H9 (cell line): ENCODE measurements at regions not wholly inside any gene's neighbourhood (a gene's known extent, or its start where the extent isn't known, plus 50 kb on each side); places are given as distances from the start of the nearest gene placed in this dataset.

Experiments
- DNase-seq: peaks from one replicate; pipeline ENCODE4 v3.0.0-alpha.2; 2017
- H2AFZ ChIP-seq: one replicate; pipeline ENCODE4 v1.6.1; 2013; ENCODE audit warnings: mild to moderate bottlenecking, low read length, control low read depth, moderate library complexity
- H2AK5ac ChIP-seq: 2 replicates; pipeline ENCODE4 v1.6.1; 2013; ENCODE audit warnings: low read length, control low read depth, mixed read lengths; ENCODE audit not compliant: insufficient read length
- H2BK120ac ChIP-seq: one replicate; pipeline ENCODE4 v1.6.1; 2013; ENCODE audit warnings: low read depth, mild to moderate bottlenecking, low read length, control low read depth, inconsistent platforms; ENCODE audit not compliant: poor library complexity, severe bottlenecking
- H2BK12ac ChIP-seq: 2 replicates; pipeline ENCODE4 v1.6.1; 2013; ENCODE audit warnings: low read length, control low read depth, mixed read lengths, low read depth; ENCODE audit not compliant: insufficient read length
- H2BK15ac ChIP-seq: 2 replicates; pipeline ENCODE4 v1.6.1; 2013; ENCODE audit warnings: low read depth, low read length, control low read depth
- H2BK20ac ChIP-seq: one replicate; pipeline ENCODE4 v1.6.1; 2013; ENCODE audit warnings: low read depth, mild to moderate bottlenecking, low read length, control low read depth, inconsistent platforms; ENCODE audit not compliant: poor library complexity, severe bottlenecking
- H2BK5ac ChIP-seq: 2 replicates; pipeline ENCODE4 v1.6.1; 2013; ENCODE audit warnings: low read length, control low read depth, mixed read lengths; ENCODE audit not compliant: insufficient read length
- H3K14ac ChIP-seq: 2 replicates; pipeline ENCODE4 v1.6.1; 2013; ENCODE audit warnings: low read length, control low read depth; ENCODE audit not compliant: insufficient read depth
- H3K18ac ChIP-seq: 2 replicates; pipeline ENCODE4 v1.6.1; 2013; ENCODE audit warnings: low read depth, mild to moderate bottlenecking, mixed read lengths, low read length, control low read depth; ENCODE audit not compliant: insufficient read length
- H3K23ac ChIP-seq: 2 replicates; pipeline ENCODE4 v1.6.1; 2013; ENCODE audit warnings: low read length, control low read depth, mixed read lengths, low read depth; ENCODE audit not compliant: insufficient read length
- H3K23me2 ChIP-seq: 2 replicates; pipeline ENCODE4 v1.6.1; 2013; ENCODE audit warnings: low read depth, mild to moderate bottlenecking, mixed read lengths, low read length, control low read depth; ENCODE audit not compliant: insufficient read length, poor library complexity, severe bottlenecking
- H3K27ac ChIP-seq: 2 replicates; pipeline ENCODE4 v1.5.1; 2013; ENCODE audit warnings: low read length, control low read depth, mixed read lengths, low read depth; ENCODE audit not compliant: insufficient read length
- H3K27me3 ChIP-seq: 2 replicates; pipeline ENCODE4 v1.6.1; 2013; ENCODE audit warnings: low read length, control low read depth, inconsistent platforms; ENCODE audit not compliant: insufficient read depth
- H3K4ac ChIP-seq: 2 replicates; pipeline ENCODE4 v1.6.1; 2013; ENCODE audit warnings: low read depth, mild to moderate bottlenecking, control low read depth, inconsistent platforms, low read length, moderate library complexity
- H3K4me1 ChIP-seq: 2 replicates; pipeline ENCODE4 v1.6.1; 2013; ENCODE audit warnings: low read length, control low read depth, inconsistent platforms; ENCODE audit not compliant: insufficient read depth
- H3K4me2 ChIP-seq: 2 replicates; pipeline ENCODE4 v1.6.1; 2013; ENCODE audit warnings: low read length, control low read depth, mixed read lengths; ENCODE audit not compliant: insufficient read length, insufficient read depth
- H3K56ac ChIP-seq: 2 replicates; pipeline ENCODE4 v1.6.1; 2013; ENCODE audit warnings: low read depth, mild to moderate bottlenecking, mixed read lengths, low read length, control low read depth; ENCODE audit not compliant: insufficient read length
- H3K79me1 ChIP-seq: 2 replicates; pipeline ENCODE4 v1.6.1; 2013; ENCODE audit warnings: low read depth, mild to moderate bottlenecking, moderate library complexity, low read length, control low read depth, inconsistent platforms; ENCODE audit not compliant: insufficient read depth, poor library complexity, severe bottlenecking
- H3K79me2 ChIP-seq: 2 replicates; pipeline ENCODE4 v1.6.1; 2013; ENCODE audit warnings: low read length, control low read depth, inconsistent platforms; ENCODE audit not compliant: insufficient read depth
- H3K9ac ChIP-seq: 2 replicates; pipeline ENCODE4 v1.6.1; 2013; ENCODE audit warnings: low read length, control low read depth, mixed read lengths; ENCODE audit not compliant: insufficient read length; ENCODE audit errors: extremely low read depth
- H3K9me3 ChIP-seq: one replicate; pipeline ENCODE4 v1.6.1; 2013; ENCODE audit warnings: low read depth, low read length, inconsistent platforms; ENCODE audit not compliant: control insufficient read depth
- H3T11ph ChIP-seq: one replicate; pipeline ENCODE4 v1.6.1; 2013; ENCODE audit warnings: mild to moderate bottlenecking, low read length, control low read depth, inconsistent platforms
- H4K20me1 ChIP-seq: one replicate; pipeline ENCODE4 v1.6.1; 2013; ENCODE audit not compliant: control insufficient read depth, insufficient read length, insufficient read depth
- H4K5ac ChIP-seq: 2 replicates; pipeline ENCODE4 v1.6.1; 2013; ENCODE audit warnings: low read depth, mild to moderate bottlenecking, mixed read lengths, low read length, control low read depth; ENCODE audit not compliant: insufficient read length
- H4K8ac ChIP-seq: replicated peaks from 2 replicates; pipeline ENCODE4 v1.6.1; 2013; ENCODE audit warnings: low read length, control low read depth, mixed read lengths, low read depth; ENCODE audit not compliant: insufficient read length
- H4K91ac ChIP-seq: 2 replicates; pipeline ENCODE4 v1.6.1; 2013; ENCODE audit warnings: low read depth, mild to moderate bottlenecking, moderate library complexity, mixed read lengths, low read length, control low read depth; ENCODE audit not compliant: insufficient read length
- H3K27ac Mint-ChIP-seq, 3 experiments: 2 replicates in 2 of 3; 3 replicates in 1 of 3; pipeline ENCODE4 v1.8.0; 2020 to 2021; ENCODE audit warnings: mixed read lengths in 3 of 3, mild to moderate bottlenecking in 1 of 3, moderate library complexity in 1 of 3
- H3K27me3 Mint-ChIP-seq: 2 replicates; pipeline ENCODE4 v1.8.0; 2021; ENCODE audit warnings: low read depth, mild to moderate bottlenecking, moderate library complexity, mixed read lengths
- H3K36me3 Mint-ChIP-seq, 3 experiments: 2 replicates in 2 of 3; 3 replicates in 1 of 3; pipeline ENCODE4 v1.8.0; 2020 to 2021; ENCODE audit warnings: low read depth in 3 of 3, mixed read lengths in 3 of 3; ENCODE audit not compliant: insufficient read depth in 1 of 3
- H3K4me1 Mint-ChIP-seq, 2 experiments: 2 replicates each; pipeline ENCODE4 v1.8.0; 2020; ENCODE audit warnings: mixed read lengths in 2 of 2
- H3K4me3 Mint-ChIP-seq, 2 experiments: 2 replicates in 1 of 2; 3 replicates in 1 of 2; pipeline ENCODE4 v1.8.0; 2020 to 2021; ENCODE audit warnings: mild to moderate bottlenecking in 2 of 2, mixed read lengths in 2 of 2, moderate library complexity in 1 of 2
- H3K9me3 Mint-ChIP-seq, 2 experiments: 2 replicates in 1 of 2; 3 replicates in 1 of 2; pipeline ENCODE4 v1.8.0; 2020; ENCODE audit warnings: mild to moderate bottlenecking in 2 of 2, mixed read lengths in 2 of 2, moderate library complexity in 1 of 2
- CTCF ChIP-seq: fragments of 200-600 bp; sonication (generic); conservative IDR thresholded peaks from 3 replicates; pipeline ENCODE4 v1.8.0; 2021; ENCODE audit warnings: antibody characterized with exemption, mild to moderate bottlenecking
- WGBS: extraction: QIAGEN DNeasy Blood & Tissue Kit; methylation state at CpG from one replicate; pipeline ENCODE4 v1.1.7; 2013; ENCODE audit warnings: missing lambda C conversion rate, low lambda C conversion rate, mixed read lengths; ENCODE audit not compliant: insufficient read length; ENCODE audit errors: extremely low coverage; 5-methylcytosine and 5-hydroxymethylcytosine counted together

- H3K9me3 ChIP-seq, result no peaks in the 10 kb centered on the region
- no peak for TF ChIP-seq CTCF
- H4K20me1 ChIP-seq, result no peaks in the 10 kb centered on the region
- H3K9me3 Mint-ChIP-seq, result no peaks in the 10 kb centered on the region
- no peak overlapping the region for H4K91ac ChIP-seq
- no peaks in the 10 kb centered on the region for H3K4me1 Mint-ChIP-seq
- H3K27me3 Mint-ChIP-seq, result no peaks in the 10 kb centered on the region; the same call in 1 of the 2 replicates
- no peak overlapping the region for H3K4me2 ChIP-seq
- no peaks in the 10 kb centered on the region for H3K36me3 Mint-ChIP-seq
- no peak overlapping the region for H2BK20ac ChIP-seq
- H2BK12ac ChIP-seq, result no peak overlapping the region
- no peak overlapping the region for H2BK120ac ChIP-seq
- no CpG with 5 or more reads among the region's 2 CpGs for WGBS
- H3K9ac ChIP-seq, result no peak overlapping the region
- H3K23ac ChIP-seq, result no peak overlapping the region
- H2AK5ac ChIP-seq, result no peak overlapping the region
- H3K27me3 ChIP-seq, result no peaks in the 10 kb centered on the region
- H3K4me3 Mint-ChIP-seq, result no peak overlapping the region
- no peak overlapping the region for H3K14ac ChIP-seq
- no peak overlapping the region for H3K18ac ChIP-seq
- no peak overlapping the region for H3K27ac Mint-ChIP-seq
- no peak overlapping the region for H3T11ph ChIP-seq
- no peak overlapping the region for H3K27ac ChIP-seq
- no peak overlapping the region for H2AFZ ChIP-seq
- no peaks in the 10 kb centered on the region for H3K23me2 ChIP-seq
- no peak overlapping the region for H2BK15ac ChIP-seq
- no peak overlapping the region for H3K4ac ChIP-seq
- no peak overlapping the region for H2BK5ac ChIP-seq
- H3K56ac ChIP-seq, result no peak overlapping the region
- H4K8ac ChIP-seq, result no peak overlapping the region
- H3K79me1 ChIP-seq, result no peaks in the 10 kb centered on the region
- no peak for DNase-seq
- H3K79me2 ChIP-seq, result no peaks in the 10 kb centered on the region
- H4K5ac ChIP-seq, result no peak overlapping the region
- no peaks in the 10 kb centered on the region for H3K4me1 ChIP-seq
Observed at GRCh38 chr2:71834796-71835195, 312.9 kb downstream of the CYP26B1 start.
